Osteocyte (in vitro differentiated cells): ENCODE measurements at regions not wholly inside any gene's neighbourhood (a gene's known extent, or its start where the extent isn't known, plus 50 kb on each side); places are given as distances from the start of the nearest gene placed in this dataset.

Experiments
- DNase-seq: peaks from one replicate; pipeline ENCODE4 v3.0.0; 2021; ENCODE audit warnings: mixed read lengths; ENCODE audit not compliant: unreplicated experiment; ENCODE audit errors: extremely low spot score
- H3K27ac Mint-ChIP-seq: one replicate; pipeline ENCODE4 v1.8.0; 2021; ENCODE audit warnings: mild to moderate bottlenecking, mixed read lengths; ENCODE audit not compliant: unreplicated experiment
- H3K27me3 Mint-ChIP-seq: one replicate; pipeline ENCODE4 v1.8.0; 2021; ENCODE audit warnings: mixed read lengths; ENCODE audit not compliant: unreplicated experiment
- H3K36me3 Mint-ChIP-seq: one replicate; pipeline ENCODE4 v1.8.0; 2021; ENCODE audit warnings: mixed read lengths; ENCODE audit not compliant: unreplicated experiment
- H3K4me1 Mint-ChIP-seq: one replicate; pipeline ENCODE4 v1.8.0; 2021; ENCODE audit warnings: mixed read lengths; ENCODE audit not compliant: unreplicated experiment
- H3K4me3 Mint-ChIP-seq: one replicate; pipeline ENCODE4 v1.8.0; 2021; ENCODE audit warnings: mild to moderate bottlenecking, moderate library complexity, mixed read lengths; ENCODE audit not compliant: unreplicated experiment
- H3K9me3 Mint-ChIP-seq: one replicate; pipeline ENCODE4 v1.8.0; 2021; ENCODE audit warnings: mixed read lengths; ENCODE audit not compliant: unreplicated experiment
- CTCF ChIP-seq: fragments of 200-600 bp; sonication (generic); IDR thresholded peaks from 2 replicates; pipeline ENCODE4 v1.5.0; 2021; ENCODE audit warnings: antibody characterized with exemption, mild to moderate bottlenecking, moderate library complexity

GRCh38 chr15:96171853-96172296 lies 158.6 kb upstream of the NR2F2 start:
- H3K4me1 Mint-ChIP-seq: peaks cover 7% of the 10 kb centered on the region
- DNase-seq: no peak
- no peaks in the 10 kb centered on the region for H3K27me3 Mint-ChIP-seq
- no peak overlapping the region for H3K27ac Mint-ChIP-seq
- no peak for TF ChIP-seq CTCF
- peaks cover 11% of the 10 kb centered on the region for H3K36me3 Mint-ChIP-seq
- no peak overlapping the region for H3K4me3 Mint-ChIP-seq
- no peaks in the 10 kb centered on the region for H3K9me3 Mint-ChIP-seq

GRCh38 chr15:96172417-96172816 lies 158.1 kb upstream of the NR2F2 start:
- Mint-ChIP-seq H3K36me3 (peaks cover 11% of the 10 kb centered on the region), H3K4me1 (peaks cover 3% of the 10 kb centered on the region), H3K27me3 (no peaks in the 10 kb centered on the region), H3K9me3 (no peaks in the 10 kb centered on the region), H3K27ac (no peak overlapping the region), H3K4me3 (no peak overlapping the region)
- DNase-seq: no peak
- TF ChIP-seq CTCF: no peak

GRCh38 chr15:96176831-96177230 lies 153.7 kb upstream of the NR2F2 start:
- no peak for TF ChIP-seq CTCF
- H3K27ac Mint-ChIP-seq: no peak overlapping the region
- H3K4me1 Mint-ChIP-seq: peaks cover 11% of the 10 kb centered on the region
- H3K27me3 Mint-ChIP-seq: no peaks in the 10 kb centered on the region
- no peak for DNase-seq
- H3K36me3 Mint-ChIP-seq: peaks cover 15% of the 10 kb centered on the region
- H3K9me3 Mint-ChIP-seq: no peaks in the 10 kb centered on the region
- no peak overlapping the region for H3K4me3 Mint-ChIP-seq

GRCh38 chr15:96177279-96177678 lies 153.2 kb upstream of the NR2F2 start:
- no peak for DNase-seq
- Mint-ChIP-seq H3K9me3 (no peaks in the 10 kb centered on the region), H3K27ac (no peak overlapping the region), H3K4me3 (no peak overlapping the region), H3K4me1 (peaks cover 12% of the 10 kb centered on the region), H3K27me3 (no peaks in the 10 kb centered on the region), H3K36me3 (peaks cover 16% of the 10 kb centered on the region)
- no peak for TF ChIP-seq CTCF

GRCh38 chr15:96180087-96180748 lies 150.3 kb upstream of the NR2F2 start:
- Mint-ChIP-seq H3K9me3 (no peaks in the 10 kb centered on the region), H3K4me1 (peaks cover 15% of the 10 kb centered on the region), H3K27ac (no peak overlapping the region), H3K27me3 (no peaks in the 10 kb centered on the region), H3K36me3 (peaks cover 18% of the 10 kb centered on the region), H3K4me3 (no peak overlapping the region)
- TF ChIP-seq CTCF: no peak
- DNase-seq: no peak
